Stimulated activated naive B cell treated with anti-CD40 and anti-IgM and Interleukin-4, amounts not matched to agents 10 μg/mL and 1 μg/mL and 100 μg/mL, for 72 hours (primary cell): ENCODE measurements at regions not wholly inside any gene's neighbourhood (a gene's known extent, or its start where the extent isn't known, plus 50 kb on each side); places are given as distances from the start of the nearest gene placed in this dataset.

Source experiments
- ATAC-seq, 2 donors: fragments of 150-1000 bp; cut with Tn5 transposase; replicated peaks; 2 replicates each; pipeline ENCODE4 v1.10.0; 2021; ENCODE audit warnings: moderate library complexity in 1 of 2
- DNase-seq: peaks from one replicate; pipeline ENCODE4 v3.0.0; 2021
- H3K27ac Mint-ChIP-seq: one replicate; pipeline ENCODE4 v1.8.0; 2022; ENCODE audit warnings: mild to moderate bottlenecking, mixed read lengths
- H3K27me3 Mint-ChIP-seq, 2 donors: one replicate each; pipeline ENCODE4 v1.8.0; 2022; ENCODE audit warnings: mixed read lengths in 2 of 2
- H3K36me3 Mint-ChIP-seq, 2 donors: one replicate each; pipeline ENCODE4 v1.8.0; 2022; ENCODE audit warnings: mixed read lengths in 2 of 2, mild to moderate bottlenecking in 1 of 2
- H3K4me1 Mint-ChIP-seq, 2 donors: one replicate each; pipeline ENCODE4 v1.8.0; 2022; ENCODE audit warnings: mixed read lengths in 2 of 2, mild to moderate bottlenecking in 1 of 2
- H3K4me3 Mint-ChIP-seq, 2 donors: one replicate each; pipeline ENCODE4 v1.8.0; 2022; ENCODE audit warnings: mild to moderate bottlenecking in 2 of 2, mixed read lengths in 2 of 2, moderate library complexity in 1 of 2
- H3K9me3 Mint-ChIP-seq, 2 donors: one replicate each; pipeline ENCODE4 v1.8.0; 2022; ENCODE audit warnings: mixed read lengths in 2 of 2, mild to moderate bottlenecking in 1 of 2

DNA sequence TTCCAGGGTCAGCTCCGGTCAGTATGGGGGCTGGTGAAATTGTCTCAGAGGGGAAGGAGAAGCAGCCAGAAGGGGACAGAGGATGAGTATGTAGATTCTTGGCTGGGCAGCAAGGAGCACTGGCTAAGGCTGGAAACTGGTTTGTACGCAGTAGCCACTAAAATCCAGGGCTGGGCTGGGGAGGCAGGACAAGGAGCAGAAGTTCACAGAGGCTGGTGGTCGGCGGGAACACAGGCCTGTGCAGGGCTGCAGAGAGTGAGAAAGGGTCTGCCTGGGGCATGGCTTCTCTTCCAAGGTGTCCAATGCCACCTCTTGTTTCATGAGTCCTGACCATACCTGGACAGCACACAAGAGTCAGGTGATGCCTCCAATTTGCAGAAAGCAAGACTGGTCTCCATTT lies 94.4 kb upstream of the HDAC4 start:
- Mint-ChIP-seq H3K9me3 (peaks cover 7% of the 10 kb centered on the region in 2 donors), H3K4me3 (no peak overlapping the region), H3K36me3 (no peaks in the 10 kb centered on the region), H3K27ac (no peak overlapping the region), H3K4me1 (no peaks in the 10 kb centered on the region), H3K27me3 (peaks cover 36 to 46% of the 10 kb centered on the region in 2 donors)
- ATAC-seq, result no peak
- DNase-seq, result no peak

DNA sequence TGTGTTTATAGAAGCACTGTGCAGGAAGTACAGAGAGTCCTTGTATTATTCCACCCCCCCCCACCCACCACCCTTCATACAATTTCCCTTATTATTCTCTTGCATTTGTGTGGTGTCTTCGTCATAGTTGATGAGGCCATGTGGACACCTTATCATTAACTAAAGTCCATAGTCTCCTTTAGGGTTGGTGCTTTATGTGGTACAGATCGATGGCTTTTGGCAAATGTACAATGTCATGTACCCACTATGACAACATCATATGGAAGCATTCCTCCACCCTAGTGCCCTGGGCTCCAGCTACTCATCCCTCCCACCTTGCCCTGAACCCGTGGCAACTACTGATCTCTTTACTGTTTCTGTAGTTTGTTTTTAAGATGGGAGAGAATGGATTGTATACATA lies 93.8 kb upstream of the HDAC4 start:
- DNase-seq, result no peak

DNA sequence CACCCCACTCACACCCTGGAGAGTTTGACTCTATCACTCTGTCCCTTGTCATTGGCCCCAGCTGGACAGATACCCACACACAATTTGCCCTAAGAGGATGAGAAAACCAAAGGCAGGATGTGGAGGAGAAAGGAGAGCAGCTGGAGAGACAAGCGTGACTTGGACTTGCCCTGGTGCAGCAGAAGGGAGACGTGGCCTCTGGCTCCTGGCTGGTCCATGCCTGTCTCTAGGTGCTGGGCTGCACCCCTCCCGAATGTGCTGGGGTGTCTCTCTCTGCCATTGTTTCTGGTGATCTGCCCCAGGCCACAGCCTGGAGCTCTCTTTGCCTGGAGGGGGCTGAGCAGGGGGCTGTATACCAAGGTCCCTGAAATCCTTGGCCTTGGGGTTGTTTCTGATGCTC lies 88.7 kb upstream of the HDAC4 start:
- H3K36me3 Mint-ChIP-seq, result no peaks in the 10 kb centered on the region
- no peaks in the 10 kb centered on the region for H3K4me1 Mint-ChIP-seq
- no peak overlapping the region for H3K27ac Mint-ChIP-seq
- H3K9me3 Mint-ChIP-seq, result no peaks in the 10 kb centered on the region
- ATAC-seq (no peak), DNase-seq (no peak)
- peaks cover 15 to 24% of the 10 kb centered on the region in 2 donors for H3K27me3 Mint-ChIP-seq
- no peak overlapping the region for H3K4me3 Mint-ChIP-seq

More for the DNA sequence above, 93.8 kb upstream of the HDAC4 start:
- Mint-ChIP-seq H3K27ac (no peak overlapping the region), H3K27me3 (peaks cover 35 to 50% of the 10 kb centered on the region in 2 donors), H3K36me3 (no peaks in the 10 kb centered on the region), H3K4me1 (no peaks in the 10 kb centered on the region), H3K4me3 (no peak overlapping the region), H3K9me3 (peaks cover 7% of the 10 kb centered on the region in 2 donors)
- no peak for ATAC-seq

DNA sequence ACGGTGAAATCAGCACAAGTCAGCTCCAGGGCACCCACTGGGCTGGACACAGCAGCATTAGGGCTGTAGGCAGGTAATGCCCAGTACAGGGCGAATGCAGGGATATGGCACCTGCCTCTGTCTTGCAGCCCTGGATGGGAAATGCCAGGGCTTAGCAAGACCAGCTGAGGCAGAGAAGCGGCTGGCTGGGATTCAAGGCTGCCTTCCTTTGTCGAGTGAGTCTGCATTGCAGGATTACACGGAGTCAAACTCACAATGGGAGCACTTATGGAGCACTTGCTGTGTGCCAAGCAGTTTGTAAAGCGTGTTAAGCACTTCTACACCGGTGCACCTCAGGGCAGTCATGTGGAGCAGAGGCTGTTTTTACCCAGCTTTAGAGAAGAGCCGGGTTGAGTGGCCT lies 87.3 kb upstream of the HDAC4 start:
- H3K9me3 Mint-ChIP-seq, result no peaks in the 10 kb centered on the region
- H3K4me3 Mint-ChIP-seq, result no peak overlapping the region
- H3K36me3 Mint-ChIP-seq, result no peaks in the 10 kb centered on the region
- peaks cover 15 to 18% of the 10 kb centered on the region in 2 donors for H3K27me3 Mint-ChIP-seq
- ATAC-seq, result no peak
- no peaks in the 10 kb centered on the region for H3K4me1 Mint-ChIP-seq
- DNase-seq, result no peak
- H3K27ac Mint-ChIP-seq, result no peak overlapping the region

DNA sequence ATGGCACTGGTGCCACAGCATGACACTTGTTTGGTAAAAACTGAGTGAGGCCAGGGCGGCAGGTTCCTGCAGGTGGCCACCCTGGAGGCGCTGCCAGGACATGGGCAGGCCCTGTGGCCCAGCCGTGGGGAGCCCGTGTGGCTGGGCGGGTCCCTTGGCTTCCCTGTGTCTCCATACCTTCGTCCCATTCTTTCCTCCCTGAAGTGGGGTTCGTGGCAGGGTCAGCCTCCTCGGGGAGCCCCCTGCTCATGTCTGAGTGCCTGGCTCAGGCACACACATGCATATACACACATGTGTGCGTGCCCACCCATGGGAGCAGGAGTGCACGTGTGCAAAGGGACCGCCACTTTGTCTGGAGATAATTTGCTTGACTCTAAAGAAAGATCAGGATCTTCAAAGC lies 86.5 kb upstream of the HDAC4 start:
- DNase-seq (no peak), ATAC-seq (no peak)
- no peak overlapping the region for H3K27ac Mint-ChIP-seq
- H3K4me3 Mint-ChIP-seq, result no peak overlapping the region
- H3K27me3 Mint-ChIP-seq, result peaks cover 18 to 23% of the 10 kb centered on the region in 2 donors
- no peaks in the 10 kb centered on the region for H3K36me3 Mint-ChIP-seq
- H3K4me1 Mint-ChIP-seq, result no peaks in the 10 kb centered on the region
- H3K9me3 Mint-ChIP-seq, result no peaks in the 10 kb centered on the region

DNA sequence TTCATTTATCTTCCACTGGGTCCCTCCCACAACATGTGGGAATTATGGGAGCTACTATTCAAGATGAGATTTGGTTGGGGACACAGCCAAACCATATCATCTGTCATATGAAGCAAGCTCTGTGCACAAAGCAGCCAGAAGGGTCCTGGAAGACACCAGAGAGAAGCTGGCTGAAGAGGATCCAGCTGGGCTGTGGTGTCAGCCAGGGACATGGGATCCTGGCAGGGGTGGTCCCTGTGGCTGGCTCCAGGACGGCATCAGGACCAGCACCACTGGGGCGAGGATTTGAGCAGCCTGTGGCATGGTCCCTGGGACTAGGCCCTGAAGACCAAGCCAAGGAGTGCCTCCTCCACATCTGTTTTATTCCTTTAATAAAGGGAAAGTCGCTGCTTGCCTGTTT lies 84.8 kb upstream of the HDAC4 start:
- no peak for ATAC-seq
- Mint-ChIP-seq H3K9me3 (no peaks in the 10 kb centered on the region), H3K4me3 (no peak overlapping the region), H3K36me3 (no peaks in the 10 kb centered on the region), H3K4me1 (no peaks in the 10 kb centered on the region), H3K27ac (no peak overlapping the region), H3K27me3 (peaks cover 20 to 27% of the 10 kb centered on the region in 2 donors)
- DNase-seq, result no peak

DNA sequence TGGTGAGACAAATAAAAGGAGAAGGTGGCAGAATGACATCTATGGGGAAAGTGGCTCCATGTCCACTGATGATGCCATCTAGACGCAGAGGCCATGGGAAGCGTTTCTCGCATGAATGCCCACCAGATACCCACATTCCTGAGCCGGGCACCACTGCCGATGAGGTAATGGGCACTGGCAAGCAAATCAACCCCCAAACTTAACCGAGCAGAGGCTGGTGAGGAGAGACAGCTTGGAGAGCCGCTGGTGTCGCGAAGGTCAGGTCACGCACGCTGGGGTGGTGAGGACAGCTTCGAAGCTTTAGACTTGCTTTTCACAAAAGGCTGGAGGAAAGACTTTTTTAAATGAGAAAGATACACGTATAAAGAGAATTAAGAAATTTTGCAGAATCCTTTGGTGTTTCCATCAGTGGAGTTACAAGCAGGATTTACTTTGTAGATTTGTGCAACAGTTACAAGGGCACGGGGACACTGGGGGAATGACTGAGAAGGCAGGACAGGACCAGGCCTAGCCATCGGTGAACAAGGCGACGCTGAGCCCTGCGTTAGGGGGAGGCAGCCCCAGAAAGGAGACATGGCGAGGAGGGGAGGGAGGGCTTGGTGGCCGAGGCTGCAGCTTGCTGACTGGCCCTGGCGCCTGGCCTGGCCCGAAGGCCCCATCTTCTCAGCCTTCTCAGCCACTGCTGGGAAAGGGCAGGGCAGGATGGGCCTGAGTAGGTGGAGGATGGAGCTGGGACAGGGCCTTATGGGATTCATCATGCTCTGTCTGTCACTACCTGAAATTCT lies 83.9 kb upstream of the HDAC4 start:
- ATAC-seq, result no peak
- no peaks in the 10 kb centered on the region for H3K9me3 Mint-ChIP-seq
- no peaks in the 10 kb centered on the region for H3K36me3 Mint-ChIP-seq
- peaks cover 12 to 20% of the 10 kb centered on the region in 2 donors for H3K27me3 Mint-ChIP-seq
- DNase-seq, result no peak
- no peak overlapping the region for H3K4me3 Mint-ChIP-seq
- H3K27ac Mint-ChIP-seq, result no peak overlapping the region
- H3K4me1 Mint-ChIP-seq, result no peaks in the 10 kb centered on the region

DNA sequence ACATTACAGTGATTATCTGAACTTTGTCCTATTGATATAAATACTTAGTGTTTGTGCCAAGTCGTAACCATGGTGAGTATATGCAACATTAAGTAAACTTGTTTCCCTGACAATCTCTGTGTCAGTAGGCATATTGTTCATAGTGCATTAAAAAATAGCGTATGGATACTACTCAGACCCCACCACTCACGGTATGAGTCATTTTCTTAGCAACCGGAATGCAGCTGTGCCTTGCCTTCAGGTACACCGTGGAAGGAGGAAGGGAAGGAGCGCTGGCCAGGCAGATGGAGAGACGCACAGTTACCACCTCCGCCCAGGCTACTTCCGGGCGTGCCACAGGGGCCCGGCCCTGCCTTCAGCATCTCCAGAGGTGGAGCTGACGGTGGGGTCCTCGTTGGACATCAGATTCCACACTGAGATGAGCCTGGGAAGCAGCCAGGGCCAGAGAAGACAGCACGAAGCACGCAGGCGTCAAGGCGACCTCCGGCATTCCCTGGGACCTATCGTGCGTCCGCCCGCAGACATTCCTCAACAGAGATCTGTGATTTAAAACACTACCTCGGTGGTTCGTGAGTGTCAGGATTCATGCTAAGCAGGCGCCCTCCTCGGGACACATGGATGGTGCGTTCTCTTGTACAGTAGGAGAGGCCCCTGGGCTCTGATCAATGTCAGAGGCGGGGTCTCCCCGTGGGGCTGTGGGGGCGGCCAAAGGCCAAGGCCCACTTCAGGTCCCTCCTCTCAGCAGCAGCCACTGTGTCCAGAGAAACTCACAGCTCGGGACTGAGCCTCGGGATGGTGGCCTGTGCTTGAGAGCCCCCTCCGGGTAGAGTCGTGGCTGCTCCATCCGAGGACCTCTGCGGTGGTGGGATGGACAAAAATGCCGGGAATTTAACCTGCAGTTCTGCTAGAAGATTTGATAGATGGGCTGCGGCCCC lies 82.2 kb upstream of the HDAC4 start:
- no peaks in the 10 kb centered on the region for H3K4me1 Mint-ChIP-seq
- no peak overlapping the region for H3K27ac Mint-ChIP-seq
- H3K27me3 Mint-ChIP-seq, result peaks cover 12 to 20% of the 10 kb centered on the region in 2 donors
- no peaks in the 10 kb centered on the region for H3K36me3 Mint-ChIP-seq
- ATAC-seq, result no peak
- H3K4me3 Mint-ChIP-seq, result no peak overlapping the region
- H3K9me3 Mint-ChIP-seq, result no peaks in the 10 kb centered on the region
- DNase-seq, result no peak

DNA sequence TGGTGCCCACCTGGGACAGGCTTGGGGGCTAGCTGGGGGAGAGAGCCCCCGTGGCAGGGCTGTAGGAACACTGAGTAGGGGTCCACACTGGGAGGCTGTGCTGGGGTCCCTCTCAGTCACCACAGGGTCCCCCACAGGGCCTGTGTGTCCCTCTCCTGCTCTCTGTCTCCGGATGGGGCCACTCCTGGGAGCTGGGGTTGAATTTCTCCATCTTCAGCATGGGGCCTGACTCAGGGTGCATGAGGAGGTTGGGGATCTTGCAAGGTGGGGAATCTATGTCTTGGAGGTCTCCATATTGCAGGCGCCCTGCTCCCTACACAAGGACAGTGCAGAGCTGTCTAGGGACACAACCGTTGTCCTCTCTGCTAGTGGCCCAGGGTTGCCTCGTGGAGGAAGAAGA lies 78.7 kb upstream of the HDAC4 start:
- ATAC-seq (no peak), DNase-seq (no peak)
- H3K27ac Mint-ChIP-seq, result no peak overlapping the region
- no peaks in the 10 kb centered on the region for H3K36me3 Mint-ChIP-seq
- no peaks in the 10 kb centered on the region for H3K4me1 Mint-ChIP-seq
- H3K4me3 Mint-ChIP-seq, result no peak overlapping the region
- H3K9me3 Mint-ChIP-seq, result peaks cover 0 to 4% of the 10 kb centered on the region in 2 donors
- peaks cover 12 to 24% of the 10 kb centered on the region in 2 donors for H3K27me3 Mint-ChIP-seq

DNA sequence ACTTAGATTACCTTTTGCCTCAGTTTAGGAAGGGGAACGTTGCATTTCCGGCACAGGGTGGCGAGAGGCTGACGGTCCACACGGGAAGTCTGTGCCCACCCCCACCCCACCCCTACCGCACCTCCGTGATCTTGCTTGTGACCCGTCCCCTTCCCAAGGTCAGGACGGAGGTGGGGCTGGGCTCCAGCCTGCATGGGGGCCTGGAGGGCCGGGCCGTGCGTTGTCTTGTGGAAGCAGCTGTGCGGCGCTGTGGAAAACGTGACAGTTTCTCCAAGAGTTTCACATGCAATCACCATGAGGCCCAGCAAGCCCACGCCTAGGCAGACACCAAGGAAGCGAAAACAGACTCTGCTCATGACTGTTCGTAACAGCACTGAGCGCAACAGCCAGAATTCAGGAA lies 76.8 kb upstream of the HDAC4 start:
- H3K27ac Mint-ChIP-seq, result no peak overlapping the region
- H3K4me3 Mint-ChIP-seq, result no peak overlapping the region
- no peaks in the 10 kb centered on the region for H3K36me3 Mint-ChIP-seq
- DNase-seq (no peak), ATAC-seq (no peak)
- peaks cover 0 to 4% of the 10 kb centered on the region in 2 donors for H3K9me3 Mint-ChIP-seq
- no peaks in the 10 kb centered on the region for H3K4me1 Mint-ChIP-seq
- peaks cover 8 to 25% of the 10 kb centered on the region in 2 donors for H3K27me3 Mint-ChIP-seq

DNA sequence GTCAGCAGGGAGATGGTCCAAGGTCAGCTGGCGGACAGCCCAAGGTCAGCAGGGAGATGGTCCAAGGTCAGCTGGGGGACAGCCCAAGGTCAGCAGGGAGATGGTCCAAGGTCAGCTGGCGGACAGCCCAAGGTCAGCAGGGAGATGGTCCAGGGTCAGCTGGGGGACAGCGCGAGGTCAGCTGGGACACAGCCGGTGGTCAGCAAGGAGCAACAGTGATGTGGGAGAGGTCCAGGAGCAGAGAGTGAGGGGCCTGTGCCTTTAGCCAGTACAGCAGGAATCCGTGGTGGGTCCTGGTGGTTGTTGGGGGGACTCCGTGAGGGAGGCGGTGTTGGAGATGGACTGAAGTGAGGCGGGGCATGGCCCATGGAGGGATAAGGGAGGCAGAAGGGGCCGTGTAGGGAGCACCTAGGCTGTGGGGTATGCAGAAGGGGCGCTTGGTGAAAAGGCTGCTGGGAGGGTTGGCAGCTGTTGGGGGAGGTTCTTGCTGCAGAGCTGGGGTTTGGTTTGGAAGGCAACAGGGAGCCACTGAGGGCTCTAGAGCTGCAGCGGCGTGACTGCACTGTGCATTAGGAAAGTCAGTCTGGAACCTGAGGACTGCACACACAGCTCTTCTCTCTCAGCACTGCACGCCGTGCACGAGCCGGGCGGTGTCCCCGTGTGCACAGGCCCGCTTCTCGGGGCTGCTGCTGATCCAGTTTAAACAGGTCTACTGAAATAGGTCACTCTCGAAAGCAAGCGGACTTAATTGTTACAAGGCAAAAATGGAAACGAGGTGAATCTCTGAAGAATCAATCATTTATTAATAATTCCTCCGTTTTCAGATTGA lies 76.2 kb upstream of the HDAC4 start:
- H3K9me3 Mint-ChIP-seq, result peaks cover 0 to 4% of the 10 kb centered on the region in 2 donors
- H3K36me3 Mint-ChIP-seq, result no peaks in the 10 kb centered on the region
- no peaks in the 10 kb centered on the region for H3K4me1 Mint-ChIP-seq
- no peak for DNase-seq
- ATAC-seq, result no peak
- peaks cover 5 to 27% of the 10 kb centered on the region in 2 donors for H3K27me3 Mint-ChIP-seq
- no peak overlapping the region for H3K27ac Mint-ChIP-seq
- H3K4me3 Mint-ChIP-seq, result no peak overlapping the region

DNA sequence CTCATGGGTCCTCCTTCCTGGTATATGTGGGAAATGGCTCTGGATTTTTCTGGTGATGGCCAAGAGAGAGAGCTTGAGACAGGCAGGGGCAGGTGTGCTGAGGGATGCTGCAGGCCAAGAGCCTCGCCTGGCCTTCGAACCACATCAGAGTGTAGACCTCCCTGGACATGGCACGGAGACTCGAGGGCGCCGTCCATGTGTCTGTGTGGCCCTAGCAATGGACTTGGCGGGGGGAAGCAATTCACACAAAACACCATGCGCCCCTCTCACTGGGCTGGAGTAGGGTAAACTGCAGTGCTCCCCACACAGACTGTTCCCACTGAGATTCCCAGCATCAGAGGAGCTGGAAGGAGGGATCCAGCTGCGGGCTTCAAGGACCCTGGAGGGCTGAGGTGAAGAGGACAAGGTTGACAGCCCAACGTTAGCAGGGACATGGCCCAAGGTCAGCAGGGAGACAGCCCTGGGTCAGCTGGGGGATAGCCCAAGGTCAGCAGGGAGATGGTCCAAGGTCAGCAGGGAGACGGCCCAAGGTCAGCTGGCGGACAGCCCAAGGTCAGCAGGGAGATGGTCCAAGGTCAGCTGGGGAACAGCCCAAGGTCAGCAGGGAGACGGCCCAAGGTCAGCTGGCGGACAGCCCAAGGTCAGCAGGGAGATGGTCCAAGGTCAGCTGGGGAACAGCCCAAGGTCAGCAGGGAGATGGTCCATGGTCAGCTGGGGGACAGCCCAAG lies 75.4 kb upstream of the HDAC4 start:
- DNase-seq (no peak), ATAC-seq (no peak)
- Mint-ChIP-seq H3K4me1 (no peaks in the 10 kb centered on the region), H3K27ac (no peak overlapping the region), H3K36me3 (no peaks in the 10 kb centered on the region), H3K9me3 (peaks cover 0 to 4% of the 10 kb centered on the region in 2 donors), H3K4me3 (no peak overlapping the region), H3K27me3 (peaks cover 0 to 23% of the 10 kb centered on the region in 2 donors)

DNA sequence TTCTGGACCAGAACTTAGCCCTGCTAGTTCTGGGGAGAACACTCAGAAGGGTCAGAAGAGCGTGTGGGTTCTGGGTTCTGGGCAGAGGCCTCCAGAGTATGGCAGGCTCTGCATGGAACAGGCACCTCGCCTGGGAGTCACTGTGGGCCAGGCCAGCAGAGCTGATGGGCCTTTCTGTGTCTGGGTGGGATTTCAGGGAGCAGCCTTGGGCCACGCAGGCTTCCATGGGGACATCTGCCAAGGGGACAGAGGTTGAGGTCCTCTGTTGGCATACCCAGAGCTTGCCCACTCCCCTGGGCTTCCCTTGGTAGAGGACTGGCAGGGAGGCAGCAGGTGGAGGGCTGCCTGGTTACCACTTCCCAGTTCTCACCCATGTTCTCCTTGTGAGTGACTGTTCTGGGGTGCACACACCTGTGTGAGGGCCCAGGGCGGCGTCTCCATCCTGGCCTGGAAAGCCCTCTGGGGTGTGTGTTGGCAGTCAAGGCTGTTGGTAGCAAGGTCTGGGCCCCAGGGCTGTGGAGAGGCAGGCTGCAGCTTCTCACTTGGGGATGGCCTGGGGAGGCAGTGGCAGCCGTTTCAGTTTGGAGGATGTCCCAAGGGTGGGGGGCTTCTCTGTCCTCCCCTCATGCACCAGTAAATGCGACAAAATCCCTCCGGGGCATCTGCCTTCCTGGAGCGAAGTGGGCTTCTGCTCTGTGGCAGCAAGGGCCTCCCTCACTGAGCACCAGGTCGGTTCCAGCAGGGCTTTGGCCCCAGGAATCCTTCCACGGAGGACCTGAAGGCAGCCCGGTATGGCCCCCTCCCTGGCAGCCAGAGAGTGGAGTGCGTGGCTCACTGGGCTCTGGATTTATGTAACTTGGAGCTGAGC lies 74.6 kb upstream of the HDAC4 start:
- Mint-ChIP-seq H3K9me3 (peaks cover 0 to 4% of the 10 kb centered on the region in 2 donors), H3K36me3 (no peaks in the 10 kb centered on the region), H3K4me1 (no peaks in the 10 kb centered on the region), H3K27me3 (peaks cover 0 to 23% of the 10 kb centered on the region in 2 donors), H3K27ac (no peak overlapping the region), H3K4me3 (no peak overlapping the region)
- ATAC-seq (no peak), DNase-seq (no peak)
